Fibroblast of lung (primary cell): ENCODE measurements at regions not wholly inside any gene's neighbourhood (a gene's known extent, or its start where the extent isn't known, plus 50 kb on each side); places are given as distances from the start of the nearest gene placed in this dataset.

Experiments used
- EZH2 ChIP-seq: IDR thresholded peaks from 2 replicates; pipeline ENCODE4 v1.5.1; 2012; ENCODE audit warnings: low read length, control low read depth, mild to moderate bottlenecking; ENCODE audit errors: missing control alignments
- TF ChIP-seq, protein P1 (sequence below), 2 donors: IDR thresholded peaks in 1 of 2; conservative IDR thresholded peaks in 1 of 2; 1 replicate in 1 of 2; 2 replicates in 1 of 2; pipeline ENCODE4 v1.5.1; 2011 to 2012; ENCODE audit warnings: low read length in 2 of 2, control low read depth in 1 of 2, inconsistent platforms in 1 of 2, low read depth in 1 of 2, mild to moderate bottlenecking in 1 of 2

GRCh38 chr4:186348433-186348832, 82.4 kb downstream of the F11 start:
- TF ChIP-seq, protein P1, sequence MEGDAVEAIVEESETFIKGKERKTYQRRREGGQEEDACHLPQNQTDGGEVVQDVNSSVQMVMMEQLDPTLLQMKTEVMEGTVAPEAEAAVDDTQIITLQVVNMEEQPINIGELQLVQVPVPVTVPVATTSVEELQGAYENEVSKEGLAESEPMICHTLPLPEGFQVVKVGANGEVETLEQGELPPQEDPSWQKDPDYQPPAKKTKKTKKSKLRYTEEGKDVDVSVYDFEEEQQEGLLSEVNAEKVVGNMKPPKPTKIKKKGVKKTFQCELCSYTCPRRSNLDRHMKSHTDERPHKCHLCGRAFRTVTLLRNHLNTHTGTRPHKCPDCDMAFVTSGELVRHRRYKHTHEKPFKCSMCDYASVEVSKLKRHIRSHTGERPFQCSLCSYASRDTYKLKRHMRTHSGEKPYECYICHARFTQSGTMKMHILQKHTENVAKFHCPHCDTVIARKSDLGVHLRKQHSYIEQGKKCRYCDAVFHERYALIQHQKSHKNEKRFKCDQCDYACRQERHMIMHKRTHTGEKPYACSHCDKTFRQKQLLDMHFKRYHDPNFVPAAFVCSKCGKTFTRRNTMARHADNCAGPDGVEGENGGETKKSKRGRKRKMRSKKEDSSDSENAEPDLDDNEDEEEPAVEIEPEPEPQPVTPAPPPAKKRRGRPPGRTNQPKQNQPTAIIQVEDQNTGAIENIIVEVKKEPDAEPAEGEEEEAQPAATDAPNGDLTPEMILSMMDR (conservative IDR thresholded peaks at IDR 0.05 in 1 of 2, IDR thresholded peaks at IDR 0.05 in 1 of 2; ENCODE audit: low read depth in 1 of 2, low read length in 2 of 2), result no peak
- TF ChIP-seq EZH2, result no peak
